Progenitor cell of endocrine pancreas (in vitro differentiated cells): ENCODE measurements at regions not wholly inside any gene's neighbourhood (a gene's known extent, or its start where the extent isn't known, plus 50 kb on each side); places are given as distances from the start of the nearest gene placed in this dataset.

Experiments used
- DNase-seq: peaks from one replicate; pipeline ENCODE4 v3.0.0; 2021; ENCODE audit warnings: low spot score; ENCODE audit not compliant: unreplicated experiment
- H3K27ac Mint-ChIP-seq: 2 replicates; pipeline ENCODE4 v1.8.0; 2021; ENCODE audit warnings: mild to moderate bottlenecking, moderate library complexity, mixed read lengths
- H3K27me3 Mint-ChIP-seq: 2 replicates; pipeline ENCODE4 v1.8.0; 2021; ENCODE audit warnings: mixed read lengths
- H3K36me3 Mint-ChIP-seq: 2 replicates; pipeline ENCODE4 v1.8.0; 2022; ENCODE audit warnings: mixed read lengths; ENCODE audit not compliant: insufficient read depth
- H3K4me1 Mint-ChIP-seq: 2 replicates; pipeline ENCODE4 v1.8.0; 2021; ENCODE audit warnings: low read depth, mixed read lengths
- H3K4me3 Mint-ChIP-seq: 2 replicates; pipeline ENCODE4 v1.8.0; 2021; ENCODE audit warnings: low read depth, mild to moderate bottlenecking, moderate library complexity, mixed read lengths
- H3K9me3 Mint-ChIP-seq: 2 replicates; pipeline ENCODE4 v1.8.0; 2021; ENCODE audit warnings: low read depth, mixed read lengths
- TF ChIP-seq, protein P1 (sequence below): fragments of 200-600 bp; sonication (generic); IDR thresholded peaks from one replicate; pipeline ENCODE4 v1.5.0; 2021; ENCODE audit warnings: antibody characterized with exemption, mild to moderate bottlenecking; ENCODE audit not compliant: unreplicated experiment

DNA sequence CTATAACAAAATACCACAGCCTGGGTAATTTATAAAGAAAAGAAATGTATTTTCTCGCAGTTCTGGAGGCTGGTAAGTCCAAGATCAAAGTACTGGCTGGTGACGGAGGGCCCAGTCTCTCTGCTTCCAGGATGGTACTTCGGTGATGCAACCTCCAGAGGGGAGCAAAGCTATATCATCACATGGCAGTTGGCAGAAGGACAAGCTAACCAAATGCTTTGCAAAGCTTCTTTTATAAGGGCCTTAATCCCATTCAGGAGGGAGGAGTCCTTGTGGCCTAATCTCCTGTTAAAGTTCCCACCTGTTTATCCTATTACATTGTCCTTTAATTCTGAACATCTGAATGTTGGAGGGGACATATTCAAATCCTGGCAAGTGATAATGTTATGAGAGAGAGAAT lies 134.1 kb upstream of the SP4 start:
- no peak for DNase-seq
- H3K36me3 Mint-ChIP-seq: no peaks in the 10 kb centered on the region
- no peaks in the 10 kb centered on the region for H3K4me1 Mint-ChIP-seq
- no peak overlapping the region for H3K4me3 Mint-ChIP-seq
- no peaks in the 10 kb centered on the region for H3K9me3 Mint-ChIP-seq
- TF ChIP-seq, protein P1, sequence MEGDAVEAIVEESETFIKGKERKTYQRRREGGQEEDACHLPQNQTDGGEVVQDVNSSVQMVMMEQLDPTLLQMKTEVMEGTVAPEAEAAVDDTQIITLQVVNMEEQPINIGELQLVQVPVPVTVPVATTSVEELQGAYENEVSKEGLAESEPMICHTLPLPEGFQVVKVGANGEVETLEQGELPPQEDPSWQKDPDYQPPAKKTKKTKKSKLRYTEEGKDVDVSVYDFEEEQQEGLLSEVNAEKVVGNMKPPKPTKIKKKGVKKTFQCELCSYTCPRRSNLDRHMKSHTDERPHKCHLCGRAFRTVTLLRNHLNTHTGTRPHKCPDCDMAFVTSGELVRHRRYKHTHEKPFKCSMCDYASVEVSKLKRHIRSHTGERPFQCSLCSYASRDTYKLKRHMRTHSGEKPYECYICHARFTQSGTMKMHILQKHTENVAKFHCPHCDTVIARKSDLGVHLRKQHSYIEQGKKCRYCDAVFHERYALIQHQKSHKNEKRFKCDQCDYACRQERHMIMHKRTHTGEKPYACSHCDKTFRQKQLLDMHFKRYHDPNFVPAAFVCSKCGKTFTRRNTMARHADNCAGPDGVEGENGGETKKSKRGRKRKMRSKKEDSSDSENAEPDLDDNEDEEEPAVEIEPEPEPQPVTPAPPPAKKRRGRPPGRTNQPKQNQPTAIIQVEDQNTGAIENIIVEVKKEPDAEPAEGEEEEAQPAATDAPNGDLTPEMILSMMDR: no peak
- H3K27me3 Mint-ChIP-seq: peaks cover 3% of the 10 kb centered on the region
- no peak overlapping the region for H3K27ac Mint-ChIP-seq

- no peaks in the 10 kb centered on the region for H3K9me3 Mint-ChIP-seq
Observed at GRCh38 chr7:21299766-21300165, 128.1 kb upstream of the SP4 start.

GRCh38 chr7:21300692-21301091 lies 127.2 kb upstream of the SP4 start:
- H3K4me3 Mint-ChIP-seq: no peak overlapping the region

More at GRCh38 chr7:21299766-21300165, 128.1 kb upstream of the SP4 start:
- no peak for DNase-seq
- Mint-ChIP-seq H3K36me3 (no peaks in the 10 kb centered on the region), H3K27ac (no peak overlapping the region), H3K27me3 (peaks cover 2% of the 10 kb centered on the region), H3K4me3 (no peak overlapping the region), H3K4me1 (peaks cover 3% of the 10 kb centered on the region)
- TF ChIP-seq, protein P1: no peak

GRCh38 chr7:21304808-21305375 lies 123.0 kb upstream of the SP4 start:
- Mint-ChIP-seq H3K4me1 (peaks cover 3% of the 10 kb centered on the region), H3K27me3 (no peaks in the 10 kb centered on the region), H3K4me3 (no peak overlapping the region), H3K27ac (peak overlapping the region; percentile 79), H3K9me3 (peaks cover 12% of the 10 kb centered on the region), H3K36me3 (peaks cover 5% of the 10 kb centered on the region)
- TF ChIP-seq, protein P1: no peak
- DNase-seq: no peak

More at GRCh38 chr7:21300692-21301091, 127.2 kb upstream of the SP4 start:
- no peaks in the 10 kb centered on the region for H3K9me3 Mint-ChIP-seq
- no peak for DNase-seq
- no peaks in the 10 kb centered on the region for H3K27me3 Mint-ChIP-seq
- TF ChIP-seq, protein P1: peak; percentile 36
- H3K36me3 Mint-ChIP-seq: no peaks in the 10 kb centered on the region
- H3K4me1 Mint-ChIP-seq: peaks cover 3% of the 10 kb centered on the region
- no peak overlapping the region for H3K27ac Mint-ChIP-seq

DNA sequence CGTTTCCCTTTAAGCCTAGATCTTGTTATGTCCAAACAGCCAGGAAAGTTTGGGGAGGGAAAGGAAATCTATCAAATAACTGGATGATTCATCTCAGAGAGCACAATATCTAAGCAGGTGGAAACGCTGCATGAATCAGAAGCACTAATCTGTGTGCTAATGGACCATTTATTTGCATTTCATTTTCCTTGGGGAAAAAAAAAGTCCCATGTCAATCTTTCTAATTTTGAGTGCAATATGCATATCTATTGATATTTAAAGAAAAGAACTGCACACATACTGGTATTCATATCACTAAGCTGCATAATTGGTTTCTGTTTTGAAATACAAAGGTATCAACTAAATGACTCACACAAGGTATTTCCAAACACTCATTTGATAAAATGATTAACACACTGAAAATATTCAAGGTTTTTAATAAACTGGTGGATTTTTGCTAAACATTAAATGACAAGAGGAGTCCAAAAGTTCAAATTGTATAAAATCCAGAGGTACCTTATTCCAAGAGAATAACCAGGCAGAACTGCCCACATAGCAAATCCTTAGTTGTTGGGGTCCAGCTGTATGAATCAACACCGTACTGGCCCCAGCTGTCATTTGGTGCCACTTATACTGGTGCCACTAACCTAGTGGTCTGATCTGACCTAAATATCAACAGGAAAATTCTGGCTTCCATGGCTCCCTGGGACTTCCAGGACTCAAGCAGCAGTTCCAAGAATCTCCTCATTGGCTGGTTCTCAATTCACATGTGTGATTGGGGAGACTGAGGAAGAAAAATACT lies 122.2 kb upstream of the SP4 start:
- Mint-ChIP-seq H3K27me3 (no peaks in the 10 kb centered on the region), H3K36me3 (peaks cover 5% of the 10 kb centered on the region), H3K4me3 (no peak overlapping the region), H3K4me1 (peaks cover 3% of the 10 kb centered on the region), H3K9me3 (peaks cover 13% of the 10 kb centered on the region), H3K27ac (no peak overlapping the region)
- TF ChIP-seq, protein P1: no peak
- no peak for DNase-seq
